ENCODE measurements at regions not wholly inside any gene's neighbourhood (a gene's known extent, or its start where the extent isn't known, plus 50 kb on each side); places are given as distances from the start of the nearest gene placed in this dataset.

DNA sequence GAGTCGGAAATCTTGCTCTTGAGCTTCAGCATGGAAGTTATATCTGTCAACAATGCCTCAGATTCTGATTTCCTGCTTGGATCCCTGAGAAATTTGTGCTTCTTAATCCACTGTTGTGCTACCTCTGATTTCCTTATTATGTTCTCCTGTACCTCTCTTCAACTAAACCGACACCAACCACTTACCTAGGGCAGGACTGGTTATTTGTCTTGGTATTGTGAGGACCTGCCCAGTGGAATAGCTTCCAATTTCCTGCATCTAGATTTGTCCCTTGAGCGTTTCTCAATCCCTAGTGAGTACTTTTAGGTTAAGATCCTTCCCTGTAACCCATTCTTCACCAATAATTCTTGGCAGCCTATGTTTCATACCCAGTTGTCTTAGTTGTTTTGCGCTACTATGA lies 720.5 kb upstream of the ZNF385D start:
- TF ChIP-seq, protein P1, sequence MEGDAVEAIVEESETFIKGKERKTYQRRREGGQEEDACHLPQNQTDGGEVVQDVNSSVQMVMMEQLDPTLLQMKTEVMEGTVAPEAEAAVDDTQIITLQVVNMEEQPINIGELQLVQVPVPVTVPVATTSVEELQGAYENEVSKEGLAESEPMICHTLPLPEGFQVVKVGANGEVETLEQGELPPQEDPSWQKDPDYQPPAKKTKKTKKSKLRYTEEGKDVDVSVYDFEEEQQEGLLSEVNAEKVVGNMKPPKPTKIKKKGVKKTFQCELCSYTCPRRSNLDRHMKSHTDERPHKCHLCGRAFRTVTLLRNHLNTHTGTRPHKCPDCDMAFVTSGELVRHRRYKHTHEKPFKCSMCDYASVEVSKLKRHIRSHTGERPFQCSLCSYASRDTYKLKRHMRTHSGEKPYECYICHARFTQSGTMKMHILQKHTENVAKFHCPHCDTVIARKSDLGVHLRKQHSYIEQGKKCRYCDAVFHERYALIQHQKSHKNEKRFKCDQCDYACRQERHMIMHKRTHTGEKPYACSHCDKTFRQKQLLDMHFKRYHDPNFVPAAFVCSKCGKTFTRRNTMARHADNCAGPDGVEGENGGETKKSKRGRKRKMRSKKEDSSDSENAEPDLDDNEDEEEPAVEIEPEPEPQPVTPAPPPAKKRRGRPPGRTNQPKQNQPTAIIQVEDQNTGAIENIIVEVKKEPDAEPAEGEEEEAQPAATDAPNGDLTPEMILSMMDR (IDR thresholded peaks at IDR 0.05; ENCODE audit: borderline replicate concordance, extremely low read depth, low read length, poor library complexity, severe bottlenecking) = no peak
- TF ChIP-seq EZH2 (IDR thresholded peaks at IDR 0.05; ENCODE audit: borderline replicate concordance, low read depth, low read length, severe bottlenecking) = no peak

Data from DND-41 (cell line).